Stimulated activated naive B cell treated with anti-CD40 and anti-IgM and Interleukin-4, amounts not matched to agents 10 μg/mL and 1 μg/mL and 100 μg/mL, for 72 hours (primary cell): ENCODE measurements at regions not wholly inside any gene's neighbourhood (a gene's known extent, or its start where the extent isn't known, plus 50 kb on each side); places are given as distances from the start of the nearest gene placed in this dataset.

Experiments
- ATAC-seq, 2 donors: fragments of 150-1000 bp; cut with Tn5 transposase; replicated peaks; 2 replicates each; pipeline ENCODE4 v1.10.0; 2021; ENCODE audit warnings: moderate library complexity in 1 of 2
- DNase-seq: peaks from one replicate; pipeline ENCODE4 v3.0.0; 2021
- H3K27ac Mint-ChIP-seq: one replicate; pipeline ENCODE4 v1.8.0; 2022; ENCODE audit warnings: mild to moderate bottlenecking, mixed read lengths
- H3K27me3 Mint-ChIP-seq, 2 donors: one replicate each; pipeline ENCODE4 v1.8.0; 2022; ENCODE audit warnings: mixed read lengths in 2 of 2
- H3K36me3 Mint-ChIP-seq, 2 donors: one replicate each; pipeline ENCODE4 v1.8.0; 2022; ENCODE audit warnings: mixed read lengths in 2 of 2, mild to moderate bottlenecking in 1 of 2
- H3K4me1 Mint-ChIP-seq, 2 donors: one replicate each; pipeline ENCODE4 v1.8.0; 2022; ENCODE audit warnings: mixed read lengths in 2 of 2, mild to moderate bottlenecking in 1 of 2
- H3K4me3 Mint-ChIP-seq, 2 donors: one replicate each; pipeline ENCODE4 v1.8.0; 2022; ENCODE audit warnings: mild to moderate bottlenecking in 2 of 2, mixed read lengths in 2 of 2, moderate library complexity in 1 of 2
- H3K9me3 Mint-ChIP-seq, 2 donors: one replicate each; pipeline ENCODE4 v1.8.0; 2022; ENCODE audit warnings: mixed read lengths in 2 of 2, mild to moderate bottlenecking in 1 of 2

GRCh38 chr1:19591482-19592091, 52.5 kb upstream of the NBL1 start:
- H3K9me3 Mint-ChIP-seq: no peaks in the 10 kb centered on the region
- H3K27ac Mint-ChIP-seq: no peak overlapping the region
- H3K27me3 Mint-ChIP-seq: peaks cover 0 to 9% of the 10 kb centered on the region in 2 donors

GRCh38 chr1:19585507-19585906, 58.6 kb upstream of the NBL1 start:
- H3K4me1 Mint-ChIP-seq: peaks cover 9 to 12% of the 10 kb centered on the region in 2 donors
- no peak overlapping the region for H3K27ac Mint-ChIP-seq
- no peak for DNase-seq
- H3K36me3 Mint-ChIP-seq: no peaks in the 10 kb centered on the region
- no peaks in the 10 kb centered on the region for H3K9me3 Mint-ChIP-seq
- no peak for ATAC-seq
- H3K27me3 Mint-ChIP-seq: peaks cover 0 to 7% of the 10 kb centered on the region in 2 donors
- no peak overlapping the region for H3K4me3 Mint-ChIP-seq

More at GRCh38 chr1:19591482-19592091, 52.5 kb upstream of the NBL1 start:
- Mint-ChIP-seq H3K36me3 (no peaks in the 10 kb centered on the region), H3K4me3 (no peak overlapping the region), H3K4me1 (peaks cover 4 to 5% of the 10 kb centered on the region in 2 donors)
- ATAC-seq (no peak), DNase-seq (no peak)

GRCh38 chr1:19582318-19582717, 61.8 kb upstream of the NBL1 start:
- peak; percentile 98 for ATAC-seq
- no peaks in the 10 kb centered on the region for H3K36me3 Mint-ChIP-seq
- no peaks in the 10 kb centered on the region for H3K27me3 Mint-ChIP-seq
- DNase-seq: peak; percentile 60
- H3K4me3 Mint-ChIP-seq: no peak overlapping the region
- H3K4me1 Mint-ChIP-seq: peaks cover 9 to 12% of the 10 kb centered on the region in 2 donors
- peak overlapping the region; percentile 15 for H3K27ac Mint-ChIP-seq
- H3K9me3 Mint-ChIP-seq: no peaks in the 10 kb centered on the region

- H3K9me3 Mint-ChIP-seq: no peaks in the 10 kb centered on the region
- H3K36me3 Mint-ChIP-seq: no peaks in the 10 kb centered on the region
- no peak for DNase-seq
Observed at GRCh38 chr1:19581381-19581780, 62.7 kb upstream of the NBL1 start.

GRCh38 chr1:19577561-19577960, 66.5 kb upstream of the NBL1 start:
- Mint-ChIP-seq H3K9me3 (no peaks in the 10 kb centered on the region), H3K36me3 (no peaks in the 10 kb centered on the region), H3K4me1 (peaks cover 9 to 12% of the 10 kb centered on the region in 2 donors), H3K27ac (no peak overlapping the region), H3K4me3 (no peak overlapping the region), H3K27me3 (peaks cover 16 to 20% of the 10 kb centered on the region in 2 donors)
- no peak for ATAC-seq
- no peak for DNase-seq

More at GRCh38 chr1:19581381-19581780, 62.7 kb upstream of the NBL1 start:
- Mint-ChIP-seq H3K27me3 (peaks cover 4 to 5% of the 10 kb centered on the region in 2 donors), H3K4me3 (no peak overlapping the region), H3K27ac (no peak overlapping the region), H3K4me1 (peaks cover 9 to 12% of the 10 kb centered on the region in 2 donors)
- no peak for ATAC-seq

- Mint-ChIP-seq H3K4me1 (peaks cover 5 to 7% of the 10 kb centered on the region in 2 donors), H3K36me3 (no peaks in the 10 kb centered on the region), H3K27ac (no peak overlapping the region), H3K4me3 (no peak overlapping the region), H3K27me3 (peaks cover 20 to 25% of the 10 kb centered on the region in 2 donors), H3K9me3 (no peaks in the 10 kb centered on the region)
- DNase-seq (no peak), ATAC-seq (no peak)
Observed at GRCh38 chr1:19577036-19577435, 67.1 kb upstream of the NBL1 start.

- no peaks in the 10 kb centered on the region for H3K4me1 Mint-ChIP-seq
Observed at GRCh38 chr1:19569786-19570185, 74.3 kb upstream of the NBL1 start.

GRCh38 chr1:19567041-19567440, 77.1 kb upstream of the NBL1 start:
- Mint-ChIP-seq H3K27ac (no peak overlapping the region), H3K4me1 (no peaks in the 10 kb centered on the region), H3K27me3 (peaks cover 8 to 9% of the 10 kb centered on the region in 2 donors), H3K4me3 (no peak overlapping the region), H3K9me3 (peaks cover 0 to 1% of the 10 kb centered on the region in 2 donors), H3K36me3 (peaks cover 0 to 2% of the 10 kb centered on the region in 2 donors)
- ATAC-seq (no peak), DNase-seq (no peak)

More at GRCh38 chr1:19569786-19570185, 74.3 kb upstream of the NBL1 start:
- H3K4me3 Mint-ChIP-seq: no peak overlapping the region
- no peak for DNase-seq
- H3K27ac Mint-ChIP-seq: no peak overlapping the region
- peaks cover 0 to 2% of the 10 kb centered on the region in 2 donors for H3K36me3 Mint-ChIP-seq
- ATAC-seq: no peak
- peaks cover 18 to 20% of the 10 kb centered on the region in 2 donors for H3K27me3 Mint-ChIP-seq
- peaks cover 0 to 1% of the 10 kb centered on the region in 2 donors for H3K9me3 Mint-ChIP-seq

- ATAC-seq: no peak
- H3K27ac Mint-ChIP-seq: no peak overlapping the region
- H3K4me3 Mint-ChIP-seq: no peak overlapping the region
- no peaks in the 10 kb centered on the region for H3K9me3 Mint-ChIP-seq
- no peaks in the 10 kb centered on the region for H3K4me1 Mint-ChIP-seq
- no peaks in the 10 kb centered on the region for H3K36me3 Mint-ChIP-seq
- DNase-seq: no peak
- peaks cover 0 to 4% of the 10 kb centered on the region in 2 donors for H3K27me3 Mint-ChIP-seq
Observed at GRCh38 chr1:19564366-19564765, 79.0 kb upstream of the CAPZB start.

GRCh38 chr1:19563324-19564097, 78.2 kb upstream of the CAPZB start:
- Mint-ChIP-seq H3K27me3 (peaks cover 0 to 4% of the 10 kb centered on the region in 2 donors), H3K9me3 (no peaks in the 10 kb centered on the region), H3K4me3 (no peak overlapping the region), H3K36me3 (no peaks in the 10 kb centered on the region), H3K4me1 (no peaks in the 10 kb centered on the region), H3K27ac (no peak overlapping the region)
- ATAC-seq: no peak
- DNase-seq: no peak

- Mint-ChIP-seq H3K4me1 (no peaks in the 10 kb centered on the region), H3K9me3 (no peaks in the 10 kb centered on the region), H3K4me3 (no peak overlapping the region), H3K36me3 (no peaks in the 10 kb centered on the region), H3K27ac (no peak overlapping the region), H3K27me3 (peaks cover 5 to 8% of the 10 kb centered on the region in 2 donors)
- DNase-seq (no peak), ATAC-seq (no peak)
Observed at GRCh38 chr1:19562847-19563246, 77.5 kb upstream of the CAPZB start.

- Mint-ChIP-seq H3K9me3 (no peaks in the 10 kb centered on the region), H3K4me1 (no peaks in the 10 kb centered on the region), H3K36me3 (no peaks in the 10 kb centered on the region), H3K4me3 (no peak overlapping the region), H3K27me3 (peaks cover 5 to 9% of the 10 kb centered on the region in 2 donors), H3K27ac (no peak overlapping the region)
- DNase-seq (no peak), ATAC-seq (no peak)
Observed at GRCh38 chr1:19560480-19560879, 75.1 kb upstream of the CAPZB start.

- no peaks in the 10 kb centered on the region for H3K9me3 Mint-ChIP-seq
- no peak overlapping the region for H3K27ac Mint-ChIP-seq
- peaks cover 5 to 9% of the 10 kb centered on the region in 2 donors for H3K27me3 Mint-ChIP-seq
- H3K36me3 Mint-ChIP-seq: no peaks in the 10 kb centered on the region
- H3K4me1 Mint-ChIP-seq: no peaks in the 10 kb centered on the region
- ATAC-seq (no peak), DNase-seq (no peak)
- H3K4me3 Mint-ChIP-seq: no peak overlapping the region
Observed at GRCh38 chr1:19559641-19560040, 74.3 kb upstream of the CAPZB start.

GRCh38 chr1:19557609-19558051, 72.3 kb upstream of the CAPZB start:
- DNase-seq (no peak), ATAC-seq (no peak)
- H3K27ac Mint-ChIP-seq: peak overlapping the region; percentile 17

GRCh38 chr1:19554090-19554489, 68.8 kb upstream of the CAPZB start:
- Mint-ChIP-seq H3K27ac (no peak overlapping the region), H3K36me3 (peaks cover 5 to 7% of the 10 kb centered on the region in 2 donors), H3K4me3 (no peak overlapping the region), H3K4me1 (no peaks in the 10 kb centered on the region), H3K27me3 (peaks cover 5 to 17% of the 10 kb centered on the region in 2 donors), H3K9me3 (peaks cover 6 to 7% of the 10 kb centered on the region in 2 donors)
- ATAC-seq (no peak), DNase-seq (no peak)

More at GRCh38 chr1:19557609-19558051, 72.3 kb upstream of the CAPZB start:
- Mint-ChIP-seq H3K27me3 (peaks cover 5 to 9% of the 10 kb centered on the region in 2 donors), H3K9me3 (no peaks in the 10 kb centered on the region), H3K4me3 (no peak overlapping the region), H3K36me3 (peaks cover 0 to 1% of the 10 kb centered on the region in 2 donors), H3K4me1 (no peaks in the 10 kb centered on the region)
